WTC11 (cell line): ENCODE measurements at regions not wholly inside any gene's neighbourhood (a gene's known extent, or its start where the extent isn't known, plus 50 kb on each side); places are given as distances from the start of the nearest gene placed in this dataset.

ENCODE experiments used
- ATAC-seq: fragments of 200-7000 bp; cut with Tn5 transposase; 2 replicates; pipeline ENCODE4 v1.10.0; 2021; ENCODE audit warnings: mild to moderate bottlenecking, moderate library complexity
- CTCF ChIA-PET: fragments of 300-600 bp; sonication (Branson Sonifier 250); formaldehyde crosslinking; loops from one replicate; lab custom pipeline; 2021; ENCODE audit warnings: antibody characterized with exemption; lab: Charles Lee
- POLR2A ChIA-PET: fragments of 350-600 bp; sonication (Branson Sonifier 250); formaldehyde crosslinking; loops from one replicate; lab custom pipeline; 2021; ENCODE audit warnings: antibody characterized with exemption; lab: Charles Lee
- DNase-seq: peaks from one replicate; pipeline ENCODE4 v3.0.0; 2021; ENCODE audit warnings: low spot score
- H3K27ac Mint-ChIP-seq: 2 replicates; pipeline ENCODE4 v1.8.0; 2021; ENCODE audit warnings: mixed read lengths
- H3K27me3 Mint-ChIP-seq: 2 replicates; pipeline ENCODE4 v1.8.0; 2021; ENCODE audit warnings: low read depth, mild to moderate bottlenecking, moderate library complexity, mixed read lengths
- H3K36me3 Mint-ChIP-seq: 2 replicates; pipeline ENCODE4 v1.8.0; 2021; ENCODE audit warnings: mixed read lengths
- H3K4me1 Mint-ChIP-seq: 2 replicates; pipeline ENCODE4 v1.8.0; 2022; ENCODE audit warnings: mixed read lengths
- H3K4me3 Mint-ChIP-seq: 2 replicates; pipeline ENCODE4 v1.8.0; 2021; ENCODE audit warnings: mild to moderate bottlenecking, moderate library complexity, mixed read lengths
- H3K9me3 Mint-ChIP-seq: 2 replicates; pipeline ENCODE4 v1.8.0; 2021; ENCODE audit warnings: mixed read lengths
- CBFB ChIP-seq: sonication (generic); formaldehyde crosslinking; IDR thresholded peaks from 2 replicates; pipeline ENCODE4 v1.8.1; 2022; ENCODE audit warnings: mild to moderate bottlenecking, low read depth, missing genetic modification reagents
- CREB1 ChIP-seq: sonication (generic); formaldehyde crosslinking; IDR thresholded peaks from 2 replicates; pipeline ENCODE4 v1.8.0; 2023; ENCODE audit warnings: mild to moderate bottlenecking, missing genetic modification reagents
- ESRRA ChIP-seq: sonication (generic); formaldehyde crosslinking; IDR thresholded peaks from 2 replicates; pipeline ENCODE4 v1.8.1; 2022; ENCODE audit warnings: mild to moderate bottlenecking, missing genetic modification reagents, borderline replicate concordance
- FOXK1 ChIP-seq: sonication (generic); formaldehyde crosslinking; IDR thresholded peaks from 2 replicates; pipeline ENCODE4 v1.8.0; 2022; ENCODE audit warnings: mild to moderate bottlenecking, moderate library complexity, missing genetic modification reagents
- GRHL2 ChIP-seq: fragments of 250-450 bp; sonication (Bioruptor Pico); IDR thresholded peaks from 2 replicates; pipeline ENCODE4 v1.8.0; 2022; ENCODE audit warnings: mild to moderate bottlenecking, moderate library complexity; ENCODE audit not compliant: insufficient replicate concordance, severe bottlenecking
- KAT7 ChIP-seq: sonication (generic); formaldehyde crosslinking; IDR thresholded peaks from 2 replicates; pipeline ENCODE4 v1.8.1; 2023; ENCODE audit warnings: missing genetic modification reagents, mild to moderate bottlenecking, borderline replicate concordance
- MYBL2 ChIP-seq: sonication (generic); formaldehyde crosslinking; IDR thresholded peaks from 2 replicates; pipeline ENCODE4 v1.8.1; 2023; ENCODE audit warnings: mild to moderate bottlenecking, moderate library complexity, missing genetic modification reagents
- NR1H2 ChIP-seq: sonication (generic); formaldehyde crosslinking; IDR thresholded peaks from 2 replicates; pipeline ENCODE4 v1.9.0; 2021; ENCODE audit warnings: mild to moderate bottlenecking, moderate library complexity, missing genetic modification reagents
- OVOL2 ChIP-seq: fragments of 250-450 bp; sonication (Bioruptor Pico); IDR thresholded peaks from 2 replicates; pipeline ENCODE4 v1.9.0; 2021; ENCODE audit warnings: mild to moderate bottlenecking, borderline replicate concordance
- RELA ChIP-seq: sonication (generic); formaldehyde crosslinking; IDR thresholded peaks from 2 replicates; pipeline ENCODE4 v1.8.1; 2022; ENCODE audit warnings: missing genetic modification reagents, mild to moderate bottlenecking, borderline replicate concordance
- RORB ChIP-seq: fragments of 250-450 bp; sonication (Bioruptor Pico); IDR thresholded peaks from 2 replicates; pipeline ENCODE4 v1.9.0; 2021; ENCODE audit warnings: mild to moderate bottlenecking
- TEAD4 ChIP-seq: sonication (generic); formaldehyde crosslinking; IDR thresholded peaks from 2 replicates; pipeline ENCODE4 v1.8.0; 2022; ENCODE audit warnings: mild to moderate bottlenecking, missing genetic modification reagents
- TF ChIP-seq, protein P1 (sequence below): fragments of 250-450 bp; sonication (Bioruptor Pico); IDR thresholded peaks from 2 replicates; pipeline ENCODE4 v1.9.0; 2021; ENCODE audit warnings: mild to moderate bottlenecking
- TF ChIP-seq, protein P2 (sequence below): fragments of 250-450 bp; sonication (Bioruptor Pico); IDR thresholded peaks from 2 replicates; pipeline ENCODE4 v1.9.0; 2021; ENCODE audit warnings: moderate library complexity, mild to moderate bottlenecking, inconsistent platforms, borderline replicate concordance
- TF ChIP-seq, protein P3 (sequence below): sonication (generic); formaldehyde crosslinking; IDR thresholded peaks from 2 replicates; pipeline ENCODE4 v1.8.1; 2022; ENCODE audit warnings: low read depth, missing genetic modification reagents, borderline replicate concordance
- TF ChIP-seq, protein P4 (sequence below): sonication (generic); formaldehyde crosslinking; conservative IDR thresholded peaks from 2 replicates; pipeline ENCODE4 v1.8.1; 2023; ENCODE audit warnings: mild to moderate bottlenecking, low read depth, missing genetic modification reagents, moderate library complexity
- TF ChIP-seq, protein P5 (sequence below): sonication (generic); formaldehyde crosslinking; conservative IDR thresholded peaks from 2 replicates; pipeline ENCODE4 v1.8.1; 2022; ENCODE audit warnings: mild to moderate bottlenecking, missing genetic modification reagents
- TF ChIP-seq, protein P6 (sequence below): fragments of 250-450 bp; sonication (Bioruptor Pico); IDR thresholded peaks from 2 replicates; pipeline ENCODE4 v1.9.0; 2021; ENCODE audit warnings: mild to moderate bottlenecking, borderline replicate concordance

DNA sequence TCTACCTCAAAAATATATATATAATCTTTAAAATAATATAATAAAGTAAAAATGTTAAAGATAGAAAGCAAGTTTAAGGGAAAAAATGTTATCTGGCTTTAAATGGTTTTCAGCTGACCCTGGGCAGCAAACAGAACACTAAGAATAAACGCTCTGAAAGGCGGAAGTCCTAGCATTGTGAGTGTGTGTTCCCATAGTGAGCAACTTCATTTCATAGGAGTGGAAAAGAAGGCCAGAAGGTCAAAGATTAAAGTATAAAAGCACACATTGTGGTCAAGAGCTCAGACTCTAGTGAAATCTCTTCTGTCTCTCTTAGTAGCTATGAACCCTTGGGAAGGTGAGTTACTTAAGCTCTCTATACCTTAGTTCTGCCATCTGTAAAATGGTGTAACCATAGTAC is 374.4 kb downstream of the ENC1 start (continued):
- TF ChIP-seq, protein P1, sequence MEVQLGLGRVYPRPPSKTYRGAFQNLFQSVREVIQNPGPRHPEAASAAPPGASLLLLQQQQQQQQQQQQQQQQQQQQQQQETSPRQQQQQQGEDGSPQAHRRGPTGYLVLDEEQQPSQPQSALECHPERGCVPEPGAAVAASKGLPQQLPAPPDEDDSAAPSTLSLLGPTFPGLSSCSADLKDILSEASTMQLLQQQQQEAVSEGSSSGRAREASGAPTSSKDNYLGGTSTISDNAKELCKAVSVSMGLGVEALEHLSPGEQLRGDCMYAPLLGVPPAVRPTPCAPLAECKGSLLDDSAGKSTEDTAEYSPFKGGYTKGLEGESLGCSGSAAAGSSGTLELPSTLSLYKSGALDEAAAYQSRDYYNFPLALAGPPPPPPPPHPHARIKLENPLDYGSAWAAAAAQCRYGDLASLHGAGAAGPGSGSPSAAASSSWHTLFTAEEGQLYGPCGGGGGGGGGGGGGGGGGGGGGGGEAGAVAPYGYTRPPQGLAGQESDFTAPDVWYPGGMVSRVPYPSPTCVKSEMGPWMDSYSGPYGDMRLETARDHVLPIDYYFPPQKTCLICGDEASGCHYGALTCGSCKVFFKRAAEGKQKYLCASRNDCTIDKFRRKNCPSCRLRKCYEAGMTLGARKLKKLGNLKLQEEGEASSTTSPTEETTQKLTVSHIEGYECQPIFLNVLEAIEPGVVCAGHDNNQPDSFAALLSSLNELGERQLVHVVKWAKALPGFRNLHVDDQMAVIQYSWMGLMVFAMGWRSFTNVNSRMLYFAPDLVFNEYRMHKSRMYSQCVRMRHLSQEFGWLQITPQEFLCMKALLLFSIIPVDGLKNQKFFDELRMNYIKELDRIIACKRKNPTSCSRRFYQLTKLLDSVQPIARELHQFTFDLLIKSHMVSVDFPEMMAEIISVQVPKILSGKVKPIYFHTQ (CRISPR knock-in tag), result no peak
- TF ChIP-seq, protein P2, sequence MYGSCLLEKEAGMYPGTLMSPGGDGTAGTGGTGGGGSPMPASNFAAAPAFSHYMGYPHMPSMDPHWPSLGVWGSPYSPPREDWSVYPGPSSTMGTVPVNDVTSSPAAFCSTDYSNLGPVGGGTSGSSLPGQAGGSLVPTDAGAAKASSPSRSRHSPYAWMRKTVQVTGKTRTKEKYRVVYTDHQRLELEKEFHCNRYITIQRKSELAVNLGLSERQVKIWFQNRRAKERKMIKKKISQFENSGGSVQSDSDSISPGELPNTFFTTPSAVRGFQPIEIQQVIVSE (CRISPR knock-in tag), result no peak
- TF ChIP-seq, protein P3, sequence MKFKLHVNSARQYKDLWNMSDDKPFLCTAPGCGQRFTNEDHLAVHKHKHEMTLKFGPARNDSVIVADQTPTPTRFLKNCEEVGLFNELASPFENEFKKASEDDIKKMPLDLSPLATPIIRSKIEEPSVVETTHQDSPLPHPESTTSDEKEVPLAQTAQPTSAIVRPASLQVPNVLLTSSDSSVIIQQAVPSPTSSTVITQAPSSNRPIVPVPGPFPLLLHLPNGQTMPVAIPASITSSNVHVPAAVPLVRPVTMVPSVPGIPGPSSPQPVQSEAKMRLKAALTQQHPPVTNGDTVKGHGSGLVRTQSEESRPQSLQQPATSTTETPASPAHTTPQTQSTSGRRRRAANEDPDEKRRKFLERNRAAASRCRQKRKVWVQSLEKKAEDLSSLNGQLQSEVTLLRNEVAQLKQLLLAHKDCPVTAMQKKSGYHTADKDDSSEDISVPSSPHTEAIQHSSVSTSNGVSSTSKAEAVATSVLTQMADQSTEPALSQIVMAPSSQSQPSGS, result no peak
- TF ChIP-seq NR1H2 (CRISPR knock-in tag), result no peak

DNA sequence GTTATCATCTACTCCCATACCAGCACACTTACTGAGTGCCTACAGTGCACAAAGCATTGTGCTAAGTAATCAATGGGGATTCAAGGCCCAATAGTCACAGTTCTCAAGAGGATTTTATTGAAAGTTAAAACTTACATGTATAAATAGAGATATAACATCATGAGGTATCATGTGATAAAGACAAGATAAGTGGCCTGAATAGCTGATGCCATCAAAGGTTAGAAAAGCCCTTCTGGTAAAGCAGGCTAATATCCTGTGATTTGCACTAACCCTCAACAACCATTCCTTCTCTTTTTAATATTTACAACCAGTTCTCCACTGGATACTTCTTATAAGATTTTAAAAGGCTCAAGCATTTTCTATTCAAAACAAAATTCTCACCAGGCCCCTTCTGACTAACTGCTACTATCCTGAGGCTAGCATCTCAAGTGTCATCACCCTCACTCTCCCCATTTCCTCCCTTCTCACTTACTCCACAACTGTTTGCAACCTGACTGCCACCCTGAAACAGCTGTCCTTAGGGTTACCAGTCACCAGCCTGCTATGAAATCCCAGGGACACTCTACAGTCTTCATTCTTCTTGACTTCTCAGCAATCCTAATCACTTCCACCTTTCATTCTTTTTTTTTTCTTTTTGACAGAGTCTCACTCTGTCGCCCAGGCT is 377.9 kb downstream of the ENC1 start:
- ATAC-seq, result no peak
- DNase-seq, result no peak
- no peak overlapping the region for H3K27ac Mint-ChIP-seq
- ChIA-PET CTCF (no interaction called here), POLR2A (no interaction called here)
- H3K4me1 Mint-ChIP-seq, result peaks cover 34% of the 10 kb centered on the region
- H3K27me3 Mint-ChIP-seq, result no peaks in the 10 kb centered on the region
- no peak for TF ChIP-seq MYBL2
- TF ChIP-seq RELA (CRISPR knock-in tag), result no peak
- TF ChIP-seq, protein P3, result no peak
- no peak for TF ChIP-seq ESRRA (CRISPR knock-in tag)
- TF ChIP-seq, protein P4, sequence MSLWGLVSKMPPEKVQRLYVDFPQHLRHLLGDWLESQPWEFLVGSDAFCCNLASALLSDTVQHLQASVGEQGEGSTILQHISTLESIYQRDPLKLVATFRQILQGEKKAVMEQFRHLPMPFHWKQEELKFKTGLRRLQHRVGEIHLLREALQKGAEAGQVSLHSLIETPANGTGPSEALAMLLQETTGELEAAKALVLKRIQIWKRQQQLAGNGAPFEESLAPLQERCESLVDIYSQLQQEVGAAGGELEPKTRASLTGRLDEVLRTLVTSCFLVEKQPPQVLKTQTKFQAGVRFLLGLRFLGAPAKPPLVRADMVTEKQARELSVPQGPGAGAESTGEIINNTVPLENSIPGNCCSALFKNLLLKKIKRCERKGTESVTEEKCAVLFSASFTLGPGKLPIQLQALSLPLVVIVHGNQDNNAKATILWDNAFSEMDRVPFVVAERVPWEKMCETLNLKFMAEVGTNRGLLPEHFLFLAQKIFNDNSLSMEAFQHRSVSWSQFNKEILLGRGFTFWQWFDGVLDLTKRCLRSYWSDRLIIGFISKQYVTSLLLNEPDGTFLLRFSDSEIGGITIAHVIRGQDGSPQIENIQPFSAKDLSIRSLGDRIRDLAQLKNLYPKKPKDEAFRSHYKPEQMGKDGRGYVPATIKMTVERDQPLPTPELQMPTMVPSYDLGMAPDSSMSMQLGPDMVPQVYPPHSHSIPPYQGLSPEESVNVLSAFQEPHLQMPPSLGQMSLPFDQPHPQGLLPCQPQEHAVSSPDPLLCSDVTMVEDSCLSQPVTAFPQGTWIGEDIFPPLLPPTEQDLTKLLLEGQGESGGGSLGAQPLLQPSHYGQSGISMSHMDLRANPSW (CRISPR knock-in tag), result no peak
- TF ChIP-seq, protein P5, sequence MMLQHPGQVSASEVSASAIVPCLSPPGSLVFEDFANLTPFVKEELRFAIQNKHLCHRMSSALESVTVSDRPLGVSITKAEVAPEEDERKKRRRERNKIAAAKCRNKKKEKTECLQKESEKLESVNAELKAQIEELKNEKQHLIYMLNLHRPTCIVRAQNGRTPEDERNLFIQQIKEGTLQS (CRISPR knock-in tag), result no peak
- TF ChIP-seq KAT7 (CRISPR knock-in tag), result no peak
- TF ChIP-seq, protein P6, sequence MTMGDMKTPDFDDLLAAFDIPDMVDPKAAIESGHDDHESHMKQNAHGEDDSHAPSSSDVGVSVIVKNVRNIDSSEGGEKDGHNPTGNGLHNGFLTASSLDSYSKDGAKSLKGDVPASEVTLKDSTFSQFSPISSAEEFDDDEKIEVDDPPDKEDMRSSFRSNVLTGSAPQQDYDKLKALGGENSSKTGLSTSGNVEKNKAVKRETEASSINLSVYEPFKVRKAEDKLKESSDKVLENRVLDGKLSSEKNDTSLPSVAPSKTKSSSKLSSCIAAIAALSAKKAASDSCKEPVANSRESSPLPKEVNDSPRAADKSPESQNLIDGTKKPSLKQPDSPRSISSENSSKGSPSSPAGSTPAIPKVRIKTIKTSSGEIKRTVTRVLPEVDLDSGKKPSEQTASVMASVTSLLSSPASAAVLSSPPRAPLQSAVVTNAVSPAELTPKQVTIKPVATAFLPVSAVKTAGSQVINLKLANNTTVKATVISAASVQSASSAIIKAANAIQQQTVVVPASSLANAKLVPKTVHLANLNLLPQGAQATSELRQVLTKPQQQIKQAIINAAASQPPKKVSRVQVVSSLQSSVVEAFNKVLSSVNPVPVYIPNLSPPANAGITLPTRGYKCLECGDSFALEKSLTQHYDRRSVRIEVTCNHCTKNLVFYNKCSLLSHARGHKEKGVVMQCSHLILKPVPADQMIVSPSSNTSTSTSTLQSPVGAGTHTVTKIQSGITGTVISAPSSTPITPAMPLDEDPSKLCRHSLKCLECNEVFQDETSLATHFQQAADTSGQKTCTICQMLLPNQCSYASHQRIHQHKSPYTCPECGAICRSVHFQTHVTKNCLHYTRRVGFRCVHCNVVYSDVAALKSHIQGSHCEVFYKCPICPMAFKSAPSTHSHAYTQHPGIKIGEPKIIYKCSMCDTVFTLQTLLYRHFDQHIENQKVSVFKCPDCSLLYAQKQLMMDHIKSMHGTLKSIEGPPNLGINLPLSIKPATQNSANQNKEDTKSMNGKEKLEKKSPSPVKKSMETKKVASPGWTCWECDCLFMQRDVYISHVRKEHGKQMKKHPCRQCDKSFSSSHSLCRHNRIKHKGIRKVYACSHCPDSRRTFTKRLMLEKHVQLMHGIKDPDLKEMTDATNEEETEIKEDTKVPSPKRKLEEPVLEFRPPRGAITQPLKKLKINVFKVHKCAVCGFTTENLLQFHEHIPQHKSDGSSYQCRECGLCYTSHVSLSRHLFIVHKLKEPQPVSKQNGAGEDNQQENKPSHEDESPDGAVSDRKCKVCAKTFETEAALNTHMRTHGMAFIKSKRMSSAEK (CRISPR knock-in tag), result no peak
- no peak for TF ChIP-seq GRHL2 (CRISPR knock-in tag)
- no peak for TF ChIP-seq CBFB (CRISPR knock-in tag)
- TF ChIP-seq NR1H2 (CRISPR knock-in tag), result no peak
- no peak for TF ChIP-seq CREB1 (CRISPR knock-in tag)
- TF ChIP-seq TEAD4, result no peak
- TF ChIP-seq FOXK1 (CRISPR knock-in tag), result no peak
- no peak for TF ChIP-seq RORB (CRISPR knock-in tag)
- no peak for TF ChIP-seq OVOL2 (CRISPR knock-in tag)
- H3K36me3 Mint-ChIP-seq, result no peaks in the 10 kb centered on the region
- no peaks in the 10 kb centered on the region for H3K9me3 Mint-ChIP-seq
- H3K4me3 Mint-ChIP-seq, result no peak overlapping the region
